DMS79 treated with DMSO at 0.1 percent for 48 hours (cell line): ENCODE measurements at regions not wholly inside any gene's neighbourhood (a gene's known extent, or its start where the extent isn't known, plus 50 kb on each side); places are given as distances from the start of the nearest gene placed in this dataset.

Source experiments
- DNase-seq: peaks from one replicate; lab custom pipeline; 2025; lab: John Stamatoyannopoulos, UW

DNA sequence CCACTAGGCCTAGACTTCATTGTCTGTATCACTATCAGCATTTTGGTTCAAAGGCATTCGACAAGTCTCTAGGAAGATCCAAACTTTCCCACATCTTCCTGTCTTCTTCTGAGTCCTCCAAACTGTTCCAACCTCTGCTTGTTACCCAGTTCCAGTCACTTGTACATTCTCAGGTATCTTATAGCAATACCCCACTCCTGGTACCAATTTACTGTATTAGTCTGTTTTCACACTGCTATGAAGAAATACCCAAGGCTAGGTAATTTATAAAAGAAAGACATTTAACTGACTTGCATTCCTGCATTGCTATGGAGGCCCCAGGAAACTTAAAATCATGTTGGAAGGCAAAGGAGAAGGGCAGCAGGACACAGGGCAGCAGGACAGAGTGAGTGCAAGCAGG is 293.9 kb downstream of the ARAP2 start:
- no peak for DNase-seq

DNA sequence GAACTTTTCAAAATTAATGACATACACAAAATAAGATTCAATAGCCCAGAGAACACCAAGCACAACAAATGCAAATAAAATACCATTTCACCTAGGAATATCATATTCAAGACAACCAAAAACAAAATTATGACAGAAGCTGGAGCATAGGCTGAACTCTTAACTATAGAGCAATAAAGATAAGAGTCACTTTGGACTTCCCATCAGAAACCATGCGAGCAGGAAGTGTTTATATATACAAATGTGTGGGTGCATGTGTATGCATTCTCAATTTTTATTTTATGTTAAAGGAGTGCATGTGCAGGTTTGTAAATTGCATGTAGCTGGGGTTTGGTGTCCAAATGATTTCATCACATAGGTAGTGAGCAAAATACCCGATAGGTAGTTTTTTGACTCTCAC is 291.6 kb downstream of the ARAP2 start:
- DNase-seq, result no peak

DNA sequence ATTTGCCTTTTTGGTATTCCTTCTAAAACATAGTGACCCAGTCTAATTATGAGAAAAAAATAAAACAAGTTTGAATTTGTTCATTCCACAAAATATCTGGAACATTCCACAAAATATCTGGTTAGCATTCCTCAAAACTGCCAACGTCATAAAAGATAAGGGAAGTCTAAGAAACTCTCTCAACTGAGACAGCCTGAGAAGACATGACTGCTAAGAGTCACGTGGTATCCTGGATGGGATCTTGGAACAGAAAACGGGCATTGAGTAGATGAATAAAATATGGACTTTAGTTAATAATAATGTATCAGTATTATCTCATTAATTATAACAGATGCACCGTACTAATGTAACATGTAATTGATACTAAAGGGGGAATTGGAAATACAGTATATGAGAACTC is 280.9 kb downstream of the ARAP2 start:
- no peak for DNase-seq

DNA sequence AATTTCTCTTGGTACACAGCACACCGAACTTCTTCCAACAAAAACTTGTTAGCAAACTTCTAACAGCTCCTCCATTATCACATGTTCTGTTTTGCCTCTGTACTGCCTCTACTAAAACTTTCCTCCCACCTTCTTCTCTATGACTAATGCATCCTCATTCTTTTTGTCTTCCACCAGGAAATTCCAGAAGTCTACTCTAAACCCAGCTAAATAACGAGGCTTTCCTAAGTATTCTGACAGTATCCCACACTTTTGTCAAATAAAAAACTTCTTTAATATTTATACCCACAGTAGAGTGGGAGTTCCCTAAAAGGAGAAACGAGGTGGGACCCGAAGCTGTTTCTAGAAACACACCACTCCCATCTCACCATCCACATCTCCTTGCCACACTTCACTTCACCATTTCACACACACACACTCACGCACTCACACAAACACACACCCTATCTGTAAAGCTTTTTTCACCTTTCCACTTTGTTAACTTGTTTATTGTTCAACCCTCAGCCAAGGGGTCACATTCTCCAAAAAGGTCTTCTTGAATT is 280.3 kb downstream of the ARAP2 start:
- no peak for DNase-seq

DNA sequence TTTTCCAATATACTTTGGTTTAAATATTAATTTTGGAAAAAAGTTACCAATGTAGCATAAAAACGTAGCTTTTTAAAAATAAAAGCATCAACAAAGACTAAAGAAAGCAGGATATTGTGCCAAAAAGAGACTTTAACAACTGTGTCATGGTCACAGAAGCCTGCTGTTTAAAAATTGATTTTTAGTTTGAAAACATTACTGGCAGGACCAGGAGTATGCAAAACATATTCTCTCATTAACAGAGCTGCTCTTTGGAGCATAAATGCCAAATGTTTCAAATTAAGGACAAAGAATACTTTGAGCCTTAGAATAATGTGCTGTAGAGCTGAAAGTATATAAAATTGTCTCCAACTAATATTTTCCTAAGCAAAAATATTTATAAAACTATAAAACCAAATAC is 279.0 kb downstream of the ARAP2 start:
- DNase-seq, result no peak

DNA sequence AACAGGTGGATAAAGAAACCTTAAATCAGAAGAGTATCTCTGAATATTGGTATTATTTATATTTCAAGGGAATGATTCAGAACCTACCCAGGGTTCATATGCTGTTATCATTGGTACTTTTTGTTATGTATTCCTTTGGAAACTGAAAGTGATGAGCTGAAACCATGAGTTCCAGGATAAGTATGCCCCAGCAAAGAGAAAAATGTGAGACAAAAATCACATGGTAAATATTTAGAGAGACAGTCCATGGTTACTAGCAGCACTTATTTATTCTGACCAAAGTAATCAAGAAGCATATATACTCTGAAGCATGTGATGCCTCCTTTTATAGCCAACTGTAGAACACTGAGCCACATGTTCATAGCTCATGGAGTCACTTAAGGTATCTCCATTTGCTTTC is 277.7 kb downstream of the ARAP2 start:
- DNase-seq, result no peak

DNA sequence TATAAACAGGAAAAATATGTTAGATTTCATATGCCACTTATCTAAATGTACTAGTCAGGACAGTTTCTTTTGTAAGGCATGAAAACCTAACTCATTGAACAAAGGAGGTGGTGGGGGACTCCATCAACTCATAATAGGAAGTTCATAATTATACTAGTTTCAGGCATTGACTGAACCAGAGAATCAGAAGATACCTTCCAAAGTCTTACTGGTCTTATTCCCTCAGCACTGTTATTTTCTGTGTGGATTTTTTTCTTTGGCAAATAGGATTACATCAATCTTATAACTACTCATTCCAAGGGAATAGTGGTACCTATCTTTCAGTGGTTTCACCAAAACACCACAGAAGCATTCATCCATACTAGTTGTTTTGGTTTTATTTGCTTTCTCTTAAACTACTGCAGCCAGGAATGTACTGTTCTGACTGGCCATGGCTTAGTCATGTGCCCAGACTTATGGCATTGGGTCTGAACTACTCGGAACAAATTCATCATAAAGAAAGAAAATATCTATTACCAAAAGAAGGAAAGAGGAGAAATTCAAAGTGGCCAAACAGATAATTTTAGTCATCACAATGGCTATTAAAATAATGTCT is 273.9 kb downstream of the ARAP2 start:
- DNase-seq, result no peak

DNA sequence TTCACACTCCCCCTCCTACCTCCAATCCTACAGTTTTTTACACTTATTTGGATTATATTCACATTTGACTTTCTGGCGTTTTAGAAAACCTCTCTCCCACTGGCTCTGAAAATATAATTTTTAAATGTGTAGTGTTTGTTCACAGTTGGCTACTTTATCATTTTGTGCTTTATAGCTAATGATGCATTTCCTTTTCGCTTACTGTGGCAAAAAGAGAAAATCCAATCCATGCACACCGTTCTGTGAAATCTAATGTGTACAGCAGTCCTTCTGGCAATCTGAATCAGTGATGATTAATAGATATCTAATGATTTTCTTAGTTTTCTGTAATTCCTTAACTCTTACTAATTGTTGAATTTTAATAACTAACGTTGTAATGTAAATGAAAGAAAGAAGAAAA is 271.5 kb downstream of the ARAP2 start:
- no peak for DNase-seq

DNA sequence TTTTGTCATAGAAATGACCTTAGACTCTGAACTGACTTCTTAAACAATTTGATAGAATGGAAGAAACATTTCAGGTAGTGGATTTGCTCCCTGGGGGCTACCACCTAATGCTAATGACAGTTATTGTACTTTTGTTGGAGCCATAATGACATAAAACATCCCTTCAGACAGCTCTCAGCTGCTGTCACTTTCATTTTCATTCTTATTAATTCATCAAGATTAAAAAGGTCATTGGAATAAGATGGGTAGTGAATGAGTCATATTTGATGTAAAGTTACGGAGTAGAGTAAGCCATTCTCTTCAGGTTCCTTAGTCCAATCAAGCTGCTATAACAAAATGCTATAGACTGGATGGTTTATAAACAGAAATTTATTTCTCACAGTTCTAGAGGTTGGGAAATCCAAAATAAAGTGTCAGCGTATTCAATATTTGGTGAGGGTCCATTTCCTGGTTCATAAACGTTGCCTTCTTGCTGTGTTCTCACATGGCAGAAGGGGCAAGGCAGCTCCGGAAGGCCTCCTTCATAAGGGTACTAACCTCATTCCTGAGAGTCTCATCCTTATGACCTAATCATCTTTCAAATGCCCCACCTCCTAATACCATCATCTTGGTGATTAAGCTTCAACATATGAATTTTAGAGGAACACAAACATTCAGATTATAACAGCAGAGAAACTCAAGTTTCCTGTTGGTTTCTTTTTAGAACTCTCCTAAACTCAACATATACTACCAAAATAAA is 268.5 kb downstream of the ARAP2 start:
- DNase-seq, result no peak

DNA sequence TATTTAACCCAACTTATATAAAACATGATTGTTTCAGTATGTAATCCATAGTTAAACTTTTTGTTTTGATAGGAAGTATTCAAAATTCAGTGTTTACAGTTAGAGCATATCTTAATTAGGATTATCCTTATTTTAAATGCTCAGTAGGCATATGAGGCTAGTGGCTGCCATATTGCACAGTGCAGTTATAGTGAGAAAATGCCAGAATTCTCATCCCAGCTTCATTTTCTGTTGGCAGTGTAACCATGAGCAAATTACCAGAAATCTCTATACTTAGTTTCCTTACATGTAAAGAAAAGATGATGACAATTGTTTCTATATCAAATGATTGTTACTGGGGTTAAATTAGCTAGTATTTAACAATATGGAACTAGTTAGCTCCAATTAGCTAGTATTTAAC is 265.8 kb downstream of the ARAP2 start:
- no peak for DNase-seq

DNA sequence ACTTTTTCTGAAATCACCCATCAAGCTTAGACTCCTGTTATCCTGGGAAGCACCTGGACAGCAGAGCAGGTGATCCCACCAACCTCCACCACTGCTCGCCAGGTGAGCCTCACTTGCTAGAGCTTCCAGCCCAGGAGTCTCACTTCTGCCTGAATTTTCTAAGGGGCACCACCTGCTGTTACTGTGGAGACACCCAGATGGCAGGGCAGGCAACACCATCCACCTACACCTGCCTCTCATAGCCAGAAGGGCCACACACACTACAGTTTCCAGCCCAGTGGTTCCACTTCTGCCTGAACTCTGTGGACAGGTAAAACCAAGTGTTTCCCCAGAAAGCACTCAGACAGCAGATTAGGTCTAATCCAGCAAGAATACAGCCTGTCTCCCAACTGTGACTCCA is 262.0 kb downstream of the ARAP2 start:
- DNase-seq, result no peak

DNA sequence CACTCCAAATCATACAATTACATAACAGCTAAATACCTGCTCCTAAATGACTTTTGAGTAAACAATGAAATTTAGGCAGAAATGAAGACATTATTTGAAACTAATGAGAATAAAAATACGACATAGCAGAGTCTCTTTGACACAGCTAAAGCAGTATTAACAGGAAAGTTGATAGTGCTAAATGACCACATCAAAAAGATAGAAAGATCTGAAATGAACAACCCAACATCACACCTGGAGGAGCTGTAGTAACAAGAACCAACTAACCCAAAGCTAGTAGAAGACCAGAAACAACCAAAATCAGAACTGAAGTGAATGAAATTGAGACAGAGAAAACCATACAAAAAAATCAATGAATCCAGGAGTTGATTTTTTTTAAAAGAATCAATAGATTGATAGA is 257.8 kb downstream of the ARAP2 start:
- no peak for DNase-seq

DNA sequence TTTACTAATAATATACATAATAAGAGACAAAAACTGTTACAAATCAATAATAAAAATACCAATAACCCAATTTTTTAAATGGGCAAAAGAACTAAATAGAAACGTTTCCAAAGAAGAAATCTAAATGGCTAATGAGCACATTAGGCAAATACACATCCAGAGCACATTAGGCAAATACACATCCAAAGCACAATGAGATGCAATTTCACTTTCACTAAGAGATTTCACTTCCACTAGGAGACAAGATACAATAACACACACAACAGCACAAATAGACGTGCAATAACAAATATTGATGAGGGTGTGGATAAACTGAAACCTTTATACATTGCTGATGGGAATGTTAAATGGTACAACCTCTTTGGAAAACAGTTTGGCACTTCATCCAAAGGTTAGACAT is 250.7 kb downstream of the ARAP2 start:
- no peak for DNase-seq

DNA sequence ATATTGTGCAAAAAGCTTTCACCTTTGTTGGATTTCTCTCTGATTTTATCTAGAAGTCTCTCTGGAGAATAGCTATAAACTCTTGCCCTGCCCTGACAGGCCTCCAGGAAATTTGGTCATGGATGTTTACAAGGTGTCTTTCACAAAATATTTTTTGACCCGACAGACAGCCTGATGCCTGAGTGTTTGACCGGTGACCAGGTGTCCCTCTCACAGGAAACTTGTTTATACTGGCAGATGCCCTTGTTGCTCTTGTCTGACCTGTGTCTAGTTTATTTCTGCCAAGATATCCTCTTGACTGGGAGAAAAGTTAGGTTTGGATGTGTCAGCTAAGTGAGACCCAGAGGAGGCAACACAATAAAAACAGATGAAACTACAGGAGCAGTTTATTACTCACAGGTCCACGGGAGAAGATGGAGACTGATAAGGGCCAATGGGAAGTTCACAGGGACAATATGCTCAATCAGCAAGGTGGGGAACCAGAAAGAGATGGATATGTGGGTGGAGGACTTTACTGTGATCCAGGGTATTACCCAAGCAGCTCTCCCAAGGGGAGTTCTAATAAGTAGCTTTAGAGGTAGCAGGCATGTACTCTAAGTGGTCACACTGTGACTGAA is 243.3 kb downstream of the ARAP2 start:
- DNase-seq, result no peak

DNA sequence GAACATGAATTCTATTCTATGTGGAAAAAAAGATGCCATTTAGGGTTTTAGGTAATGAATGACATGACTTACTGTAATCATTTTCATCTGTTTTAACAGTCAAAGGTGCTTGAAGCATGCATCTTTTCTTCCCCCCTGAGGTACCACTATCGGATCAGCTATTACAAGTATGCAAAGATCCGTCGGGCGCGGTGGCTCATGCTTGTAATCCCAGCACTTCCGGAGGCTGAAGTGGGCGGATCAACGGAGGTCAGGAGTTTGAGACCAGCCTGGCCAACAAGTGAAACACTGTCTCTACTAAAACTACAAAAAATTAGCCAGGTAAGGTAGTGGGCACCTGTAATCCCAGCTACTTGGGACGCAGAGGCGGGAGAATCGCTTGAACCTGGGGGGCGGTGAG is 241.3 kb downstream of the ARAP2 start:
- no peak for DNase-seq

DNA sequence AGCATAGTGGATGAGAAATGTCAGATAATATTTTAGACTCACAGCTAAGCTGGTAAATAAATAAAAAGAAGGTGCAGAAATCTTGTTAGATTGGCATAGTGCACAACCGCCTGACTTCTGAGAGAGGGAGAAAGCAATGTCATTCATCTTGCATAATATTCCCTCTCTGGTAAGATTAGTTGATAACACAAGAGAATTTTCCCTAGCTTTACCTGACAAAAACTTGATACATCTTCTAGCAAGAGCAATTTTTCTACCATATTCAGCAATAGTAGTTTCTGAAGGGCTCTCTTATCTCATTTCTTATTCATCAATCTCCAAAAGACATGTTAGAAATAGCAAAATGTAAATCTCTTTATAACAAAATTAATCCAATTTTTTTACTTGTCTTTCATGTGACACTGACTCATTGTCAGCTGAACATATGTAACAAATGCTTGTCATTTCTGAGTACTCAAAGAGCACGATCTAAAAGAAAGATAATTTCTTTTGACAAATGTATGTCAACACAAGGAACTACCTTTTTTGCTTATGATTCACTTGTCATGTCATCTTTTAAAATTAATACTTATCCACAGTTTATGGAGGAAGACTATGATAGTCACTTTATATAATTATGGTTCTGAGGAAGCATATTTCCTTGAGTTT is 240.0 kb downstream of the ARAP2 start:
- DNase-seq, result no peak

DNA sequence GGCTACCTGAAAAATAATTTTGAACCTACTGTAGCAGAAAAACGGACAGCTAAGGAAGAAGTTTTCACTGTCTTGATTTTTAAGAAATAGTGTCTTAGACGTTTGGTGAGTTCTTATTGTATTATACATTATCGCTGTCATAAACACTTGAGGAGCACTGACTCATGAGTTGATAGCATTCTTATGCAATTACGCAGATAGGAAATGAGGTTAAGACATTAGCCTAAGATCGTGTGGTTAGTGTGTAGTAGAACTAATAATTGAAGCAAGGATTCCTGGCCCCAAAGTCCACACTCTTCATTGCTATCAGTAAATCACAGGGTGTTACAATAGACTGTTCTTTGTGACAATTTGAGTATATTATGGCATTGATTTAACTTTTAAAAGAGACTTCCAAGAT is 238.1 kb downstream of the ARAP2 start:
- DNase-seq, result no peak

DNA sequence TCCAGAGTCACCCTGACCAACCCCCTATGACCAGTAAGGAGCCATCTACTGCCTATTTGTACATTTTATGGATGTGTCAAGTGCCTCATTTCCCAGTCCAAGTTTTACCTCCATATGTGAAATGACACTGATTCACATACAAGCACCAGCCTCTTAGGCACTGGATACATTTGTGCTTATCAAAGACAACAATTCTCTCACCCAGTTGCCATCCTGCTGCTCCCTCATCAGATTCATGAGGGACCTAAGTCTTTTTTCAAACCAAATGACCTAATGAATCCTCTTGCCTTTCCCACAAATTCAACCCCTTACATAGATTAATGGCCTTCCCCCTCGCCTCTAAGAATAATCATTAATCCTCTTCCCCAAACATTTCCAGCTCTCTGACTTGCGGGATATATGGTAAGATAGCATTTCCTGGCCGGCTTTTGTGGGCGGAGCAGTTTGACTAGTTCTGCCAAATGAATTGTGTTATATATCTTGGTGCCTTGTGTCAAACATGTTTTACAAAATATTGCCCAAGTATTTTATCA is 233.9 kb downstream of the ARAP2 start:
- no peak for DNase-seq

DNA sequence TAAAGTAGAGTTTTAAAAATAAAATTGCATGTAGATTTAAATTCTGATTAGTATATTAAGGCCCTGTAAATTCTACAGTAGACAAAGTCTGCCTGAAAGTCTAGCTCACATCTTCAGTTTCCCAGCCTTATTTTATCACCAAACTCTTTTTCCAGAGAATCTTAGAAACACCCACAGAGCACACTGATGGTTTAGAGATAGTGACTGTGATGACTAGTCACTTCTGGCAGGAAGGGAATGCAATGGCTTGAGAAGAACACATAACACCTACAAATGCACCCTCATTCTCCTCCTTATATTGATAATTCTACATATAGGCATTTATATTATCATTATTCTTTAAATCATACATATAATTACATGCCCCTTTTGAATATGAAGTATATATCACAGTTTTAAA is 232.9 kb downstream of the ARAP2 start:
- no peak for DNase-seq

DNA sequence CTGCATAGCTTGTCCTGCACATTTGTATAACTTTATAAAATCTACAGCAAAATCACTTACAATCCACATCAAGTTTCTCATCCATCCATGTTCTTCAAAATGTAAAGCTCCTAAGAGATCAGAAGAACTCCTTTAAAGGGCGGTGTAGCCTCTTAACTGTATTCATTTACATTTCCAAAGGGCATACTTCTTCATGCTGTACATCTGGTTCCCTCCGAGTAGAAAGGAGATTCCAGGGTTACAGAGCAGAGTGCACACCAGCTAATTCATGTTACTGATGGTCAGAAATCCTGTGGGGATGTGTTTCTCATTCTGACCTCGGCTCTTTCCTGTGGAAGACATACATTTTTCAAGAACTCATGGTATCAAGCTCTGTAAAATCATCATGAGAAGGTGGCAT is 231.8 kb downstream of the ARAP2 start:
- no peak for DNase-seq

DNA sequence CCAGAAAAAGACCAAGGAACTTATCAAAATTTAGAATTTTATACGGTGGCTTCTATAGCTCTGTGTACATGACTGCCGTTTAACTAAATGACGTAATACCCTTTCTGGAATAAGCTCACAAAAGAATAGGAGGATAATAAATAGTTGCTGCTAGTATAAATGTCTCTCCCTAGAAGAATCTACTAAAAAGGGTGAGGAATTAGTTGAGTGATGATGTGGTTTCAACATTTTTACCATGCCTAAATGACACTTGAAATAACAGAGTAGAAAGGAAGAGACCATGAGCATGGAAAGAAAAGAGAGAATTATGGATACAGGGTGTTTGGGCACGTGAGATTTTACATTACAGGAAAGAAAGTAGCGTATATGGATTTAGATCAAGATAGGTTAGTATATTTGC is 231.1 kb downstream of the ARAP2 start:
- DNase-seq, result no peak
